Forelimb muscle (tissue), 1 donor: ENCODE measurements at regions not wholly inside any gene's neighbourhood (a gene's known extent, or its start where the extent isn't known, plus 50 kb on each side); places are given as distances from the start of the nearest gene placed in this dataset.

ENCODE experiments used
- DNase-seq: peaks from one replicate; pipeline ENCODE4 v3.0.0-alpha.2; 2013; ENCODE audit warnings: low read depth

GRCh38 chr4:149121023-149121404 is 678.8 kb upstream of the NR3C2 start:
- no peak for DNase-seq

- DNase-seq: no peak
Measured at GRCh38 chr4:149120331-149121022, 678.3 kb upstream of the NR3C2 start.

- DNase-seq: no peak
Measured at GRCh38 chr4:149116806-149117205, 674.6 kb upstream of the NR3C2 start.

GRCh38 chr4:149113804-149114430 is 671.7 kb upstream of the NR3C2 start:
- no peak for DNase-seq

GRCh38 chr4:149112109-149112508 is 669.9 kb upstream of the NR3C2 start:
- no peak for DNase-seq

- no peak for DNase-seq
Measured at GRCh38 chr4:149110481-149110880, 668.3 kb upstream of the NR3C2 start.

GRCh38 chr4:149108626-149109025 is 666.4 kb upstream of the NR3C2 start:
- no peak for DNase-seq

- no peak for DNase-seq
Measured at GRCh38 chr4:149102765-149103164, 660.6 kb upstream of the NR3C2 start.

GRCh38 chr4:149101649-149102048 is 659.4 kb upstream of the NR3C2 start:
- no peak for DNase-seq

GRCh38 chr4:149095811-149096210 is 653.6 kb upstream of the NR3C2 start:
- peak; percentile 46 for DNase-seq

GRCh38 chr4:149095001-149095400 is 652.8 kb upstream of the NR3C2 start:
- DNase-seq: no peak

GRCh38 chr4:149084144-149084543 is 641.9 kb upstream of the NR3C2 start:
- no peak for DNase-seq

GRCh38 chr4:149077181-149077580 is 635.0 kb upstream of the NR3C2 start:
- DNase-seq: no peak

GRCh38 chr4:149076401-149076800 is 634.2 kb upstream of the NR3C2 start:
- DNase-seq: peak; percentile 64

- no peak for DNase-seq
Measured at GRCh38 chr4:149072384-149072783, 630.2 kb upstream of the NR3C2 start.

- no peak for DNase-seq
Measured at GRCh38 chr4:149065753-149066152, 623.5 kb upstream of the NR3C2 start.

GRCh38 chr4:149062997-149063396 is 620.8 kb upstream of the NR3C2 start:
- no peak for DNase-seq

GRCh38 chr4:149057594-149057993 is 615.4 kb upstream of the NR3C2 start:
- no peak for DNase-seq

GRCh38 chr4:149056615-149057014 is 614.4 kb upstream of the NR3C2 start:
- DNase-seq: no peak

- DNase-seq: no peak
Measured at GRCh38 chr4:149055624-149056023, 613.4 kb upstream of the NR3C2 start.

GRCh38 chr4:149050840-149051239 is 608.6 kb upstream of the NR3C2 start:
- DNase-seq: no peak

- DNase-seq: no peak
Measured at GRCh38 chr4:149048451-149049143, 606.4 kb upstream of the NR3C2 start.

GRCh38 chr4:149047368-149047767 is 605.2 kb upstream of the NR3C2 start:
- DNase-seq: no peak
